GM19468 (cell line): ENCODE measurements at regions not wholly inside any gene's neighbourhood (a gene's known extent, or its start where the extent isn't known, plus 50 kb on each side); places are given as distances from the start of the nearest gene placed in this dataset.
"Not testable (repeated sequence)": the region's sequence is repeated elsewhere in the genome, so short reads cannot be mapped to it uniquely, and the experiment has no call there.

Experiments used
- ATAC-seq: cut with Tn5 transposase; IDR thresholded peaks from one replicate; pipeline ENCODE4 v1.9.1; 2021; ENCODE audit warnings: mild to moderate bottlenecking, moderate library complexity, moderate number of reproducible peaks; ENCODE audit not compliant: unreplicated experiment; ENCODE audit errors: extremely low read depth

- ATAC-seq, result no peak
Measured at GRCh38 chr5:128711216-128711615, 173.2 kb upstream of the FBN2 start.

GRCh38 chr5:128714551-128714950 lies 176.5 kb upstream of the FBN2 start:
- no peak for ATAC-seq

- no peak for ATAC-seq
Measured at GRCh38 chr5:128722551-128722950, 184.5 kb upstream of the FBN2 start.

GRCh38 chr5:128730021-128730420 lies 192.0 kb upstream of the FBN2 start:
- ATAC-seq, result not testable (repeated sequence)

GRCh38 chr5:128735656-128736055 lies 197.6 kb upstream of the FBN2 start:
- not testable (repeated sequence) for ATAC-seq

- no peak for ATAC-seq
Measured at GRCh38 chr5:128736553-128736952, 198.5 kb upstream of the FBN2 start.

- no peak for ATAC-seq
Measured at GRCh38 chr5:128749136-128749898, 211.3 kb upstream of the FBN2 start.

GRCh38 chr5:128750155-128750554 lies 212.1 kb upstream of the FBN2 start:
- no peak for ATAC-seq

- ATAC-seq, result no peak
Measured at GRCh38 chr5:128757196-128757959, 207.9 kb upstream of the SLC27A6 start.

- no peak for ATAC-seq
Measured at GRCh38 chr5:128762661-128763306, 202.5 kb upstream of the SLC27A6 start.

- no peak for ATAC-seq
Measured at GRCh38 chr5:128763321-128763720, 202.0 kb upstream of the SLC27A6 start.

GRCh38 chr5:128764601-128765310 lies 200.5 kb upstream of the SLC27A6 start:
- ATAC-seq, result no peak

GRCh38 chr5:128765448-128766061 lies 199.7 kb upstream of the SLC27A6 start:
- ATAC-seq, result no peak

- no peak for ATAC-seq
Measured at GRCh38 chr5:128766406-128766805, 198.9 kb upstream of the SLC27A6 start.

GRCh38 chr5:128770907-128771306 lies 194.4 kb upstream of the SLC27A6 start:
- no peak for ATAC-seq

GRCh38 chr5:128772356-128772755 lies 192.9 kb upstream of the SLC27A6 start:
- no peak for ATAC-seq

- ATAC-seq, result no peak
Measured at GRCh38 chr5:128773378-128773777, 191.9 kb upstream of the SLC27A6 start.

GRCh38 chr5:128774605-128775004 lies 190.7 kb upstream of the SLC27A6 start:
- no peak for ATAC-seq

- no peak for ATAC-seq
Measured at GRCh38 chr5:128775558-128775957, 189.7 kb upstream of the SLC27A6 start.

- peak; percentile 53 for ATAC-seq
Measured at GRCh38 chr5:128777052-128777451, 188.2 kb upstream of the SLC27A6 start.
